HCT116 (cell line): ENCODE measurements at regions not wholly inside any gene's neighbourhood (a gene's known extent, or its start where the extent isn't known, plus 50 kb on each side); places are given as distances from the start of the nearest gene placed in this dataset.

Source experiments
- ATAC-seq: fragments of 200-7000 bp; cut with Tn5 transposase; 2 replicates; pipeline ENCODE4 v1.9.1; 2020; ENCODE audit warnings: mild to moderate bottlenecking, moderate library complexity
- BruUV-seq: library from RNA; stranded (reverse); fragments of 400-500 nt; replicated peaks from 2 replicates; lab custom pipeline; 2021; lab: Mats Ljungman, UMichigan
- CTCF ChIA-PET: fragments of 300-600 bp; sonication (Branson Sonifier 250); formaldehyde crosslinking; loops from one replicate; lab custom pipeline; 2021; ENCODE audit warnings: antibody characterized with exemption; lab: Charles Lee
- POLR2A ChIA-PET: fragments of 300-600, 350-600 bp; sonication (Branson Sonifier 250); formaldehyde crosslinking; loops from one replicate; lab custom pipeline; 2021; ENCODE audit warnings: antibody characterized with exemption; lab: Charles Lee
- RAD21 ChIA-PET, 2 experiments: fragments of 300-600 bp; sonication (Branson Sonifier 250); formaldehyde crosslinking; loops; one replicate each; lab custom pipeline; 2023; ENCODE audit warnings: low total read pairs in 2 of 2; ENCODE audit not compliant: uncharacterized antibody in 2 of 2, unreplicated experiment in 2 of 2, low non-redundant PET in 1 of 2; lab: Charles Lee
- DNase-seq: peaks from one replicate; pipeline ENCODE4 v3.0.0-alpha.2; 2010; ENCODE audit warnings: low read depth, low spot score
- H2AFZ ChIP-seq: fragments of 200-600 bp; shearing (Covaris generic), sonication (generic); 2 replicates; pipeline ENCODE4 v1.6.1; 2017; ENCODE audit warnings: low read depth, mixed run types, mixed read lengths, antibody characterized with exemption, low read length; ENCODE audit not compliant: poor library complexity, severe bottlenecking
- H3K27ac ChIP-seq: 2 replicates; pipeline ENCODE4 v1.5.1; 2012; ENCODE audit warnings: low read depth, low read length
- H3K27me3 ChIP-seq: fragments of 200-600 bp; sonication (generic); 2 replicates; pipeline ENCODE4 v1.6.1; 2016; ENCODE audit warnings: mixed run types, low read length, mixed read lengths; ENCODE audit not compliant: insufficient read depth
- H3K36me3 ChIP-seq, 2 experiments: fragments of 200-500 bp in 1 of 2; fragments of 200-600 bp in 1 of 2; sonication (Bioruptor generic) in 1 of 2; sonication (generic) in 1 of 2; 2 replicates each; pipeline versions ENCODE4 v1.5.1 to v1.6.1; 2014 to 2016; ENCODE audit warnings: low read length in 2 of 2, inconsistent platforms in 1 of 2, mixed read lengths in 1 of 2, mixed run types in 1 of 2; ENCODE audit not compliant: insufficient read depth in 2 of 2, control insufficient read depth in 1 of 2
- H3K4me1 ChIP-seq, 2 experiments: fragments of 200-600 bp in 1 of 2; sonication (generic) in 1 of 2; 2 replicates each; pipeline versions ENCODE4 v1.5.1 to v1.6.1; 2012 to 2017; ENCODE audit warnings: low read length in 2 of 2, inconsistent platforms in 1 of 2, mild to moderate bottlenecking in 1 of 2, mixed read lengths in 1 of 2, mixed run types in 1 of 2, moderate library complexity in 1 of 2; ENCODE audit not compliant: insufficient read depth in 2 of 2, control insufficient read depth in 1 of 2
- H3K4me2 ChIP-seq: fragments of 200-600 bp; sonication (generic); 2 replicates; pipeline ENCODE4 v1.6.1; 2017; ENCODE audit warnings: mixed run types, low read length, mixed read lengths
- H3K4me3 ChIP-seq, 2 experiments: fragments of 200-600 bp in 1 of 2; sonication (generic) in 1 of 2; replicated peaks in 1 of 2; 2 replicates each; pipeline ENCODE4 v1.5.1; 2011 to 2016; ENCODE audit warnings: low read length in 2 of 2, control low read depth in 1 of 2, low read depth in 1 of 2, mild to moderate bottlenecking in 1 of 2, mixed read lengths in 1 of 2, mixed run types in 1 of 2
- H3K79me2 ChIP-seq: fragments of 200-600 bp; sonication (generic); 2 replicates; pipeline ENCODE4 v1.6.1; 2017; ENCODE audit warnings: mild to moderate bottlenecking, mixed run types, low read length, moderate library complexity, mixed read lengths; ENCODE audit not compliant: insufficient read depth
- H3K9ac ChIP-seq: fragments of 200-600 bp; sonication (generic); 2 replicates; pipeline ENCODE4 v1.6.1; 2016; ENCODE audit warnings: low read length, mixed read lengths
- H3K9me2 ChIP-seq: fragments of 200-600 bp; sonication (generic), shearing (Covaris generic); 2 replicates; pipeline ENCODE4 v1.6.1; 2017; ENCODE audit warnings: mixed run types, mild to moderate bottlenecking, moderate library complexity; ENCODE audit not compliant: insufficient read depth
- H3K9me3 ChIP-seq, 2 experiments: fragments of 200-500 bp in 1 of 2; fragments of 200-600 bp in 1 of 2; sonication (Bioruptor generic) in 1 of 2; sonication (generic) in 1 of 2; 2 replicates each; pipeline ENCODE4 v1.6.1; 2014 to 2017; ENCODE audit warnings: low read length in 2 of 2, mixed read lengths in 2 of 2, inconsistent platforms in 1 of 2, low read depth in 1 of 2, mild to moderate bottlenecking in 1 of 2, mixed run types in 1 of 2, moderate library complexity in 1 of 2; ENCODE audit not compliant: control insufficient read depth in 1 of 2, insufficient read depth in 1 of 2
- H4K20me1 ChIP-seq: fragments of 200-600 bp; sonication (generic), shearing (Covaris generic); 2 replicates; pipeline ENCODE4 v1.6.1; 2017; ENCODE audit warnings: mixed run types, mild to moderate bottlenecking, moderate library complexity; ENCODE audit not compliant: insufficient read depth
- EZH2 ChIP-seq: fragments of 200-600 bp; sonication (generic); IDR thresholded peaks from 2 replicates; pipeline ENCODE4 v1.6.1; 2017; ENCODE audit warnings: antibody characterized with exemption, mixed run types
- FOSL1 ChIP-seq: IDR thresholded peaks from 2 replicates; pipeline ENCODE4 v1.6.1; 2012; ENCODE audit warnings: low read depth
- POLR2A ChIP-seq: IDR thresholded peaks from 2 replicates; pipeline ENCODE4 v1.7.0; 2011; ENCODE audit warnings: borderline replicate concordance; ENCODE audit not compliant: insufficient read depth, insufficient read length; ENCODE audit errors: extremely low read depth
- RAD21 ChIP-seq: IDR thresholded peaks from 2 replicates; pipeline ENCODE4 v1.6.1; 2012; ENCODE audit warnings: low read depth, mild to moderate bottlenecking
- REST ChIP-seq: IDR thresholded peaks from 2 replicates; pipeline ENCODE4 v1.6.1; 2012; ENCODE audit warnings: low read depth
- YY1 ChIP-seq: IDR thresholded peaks from 2 replicates; pipeline ENCODE4 v1.6.1; 2011; ENCODE audit warnings: low read length, low read depth, moderate library complexity, mild to moderate bottlenecking; ENCODE audit not compliant: insufficient replicate concordance; ENCODE audit errors: extremely low read depth
- ZNF274 ChIP-seq: fragments of 200-500 bp; sonication (Bioruptor generic); IDR thresholded peaks from 2 replicates; pipeline ENCODE4 v1.6.1; 2014; ENCODE audit warnings: mild to moderate bottlenecking, low read depth, low read length, inconsistent platforms
- intact Hi-C: fragments of 100-400 bp; cut with micrococcal nuclease; formaldehyde crosslinking; loops from 2 replicates; pipeline ENCODE4 v1.10.0; 2022

GRCh38 chr2:138180692-138181386 is 216.6 kb downstream of the HNMT start:
- no peak overlapping the region for H3K9ac ChIP-seq
- H3K9me2 ChIP-seq: no peaks in the 10 kb centered on the region
- H3K36me3 ChIP-seq: no peaks in the 10 kb centered on the region
- H3K4me2 ChIP-seq: no peak overlapping the region
- CTCF ChIA-PET: interaction anchor here (1.0 kb wide), 1 partner anchor 194 kb away, joined by 3 read pairs; no protein-coding TSS in a partner anchor
- no peak overlapping the region for H3K4me3 ChIP-seq
- no peak overlapping the region for H3K27ac ChIP-seq
- ATAC-seq: no peak
- H3K9me3 ChIP-seq: no peaks in the 10 kb centered on the region
- no peaks in the 10 kb centered on the region for H3K4me1 ChIP-seq
- RAD21 ChIA-PET: no interaction called here
- H3K27me3 ChIP-seq: no peaks in the 10 kb centered on the region
- BruUV-seq: no TSS peak
- no peaks in the 10 kb centered on the region for H3K79me2 ChIP-seq
- intact Hi-C loops: no loop called here
- no peak overlapping the region for H2AFZ ChIP-seq
- H4K20me1 ChIP-seq: no peaks in the 10 kb centered on the region
- POLR2A ChIA-PET: no interaction called here
- TF ChIP-seq EZH2 (no peak), RAD21 (peak; percentile 28; the same call in 1 of the 2 replicates), ZNF274 (no peak), FOSL1 (no peak), POLR2A (no peak), YY1 (no peak), REST (no peak)
- DNase-seq: no peak
